ENCODE measurements at regions not wholly inside any gene's neighbourhood (a gene's known extent, or its start where the extent isn't known, plus 50 kb on each side); places are given as distances from the start of the nearest gene placed in this dataset.

DNA sequence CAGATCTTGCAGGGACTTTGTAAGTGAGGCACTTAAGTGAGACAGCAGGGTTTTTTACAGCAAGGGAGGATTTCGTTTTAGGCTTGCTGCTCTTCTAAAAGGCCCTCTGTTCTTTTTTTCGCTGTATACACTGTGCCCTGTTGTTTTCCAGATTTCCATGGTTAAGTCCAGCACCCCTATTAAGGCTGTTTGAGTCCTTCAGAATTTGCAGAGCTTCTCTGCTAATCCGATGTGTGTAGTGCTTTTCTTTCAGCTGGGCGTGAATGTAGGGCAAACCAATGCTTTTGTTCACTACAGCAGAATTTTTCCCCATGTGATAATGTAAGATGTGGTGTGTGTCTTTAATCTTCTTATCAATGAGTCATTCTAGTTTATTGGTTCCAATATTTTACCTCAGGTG is 200.5 kb upstream of the RREB1 start:
- no peaks in the 10 kb centered on the region for H3K9me1 ChIP-seq (ENCODE audit: control insufficient read depth, insufficient read depth, low read length)
- no peaks in the 10 kb centered on the region for H3K9me3 ChIP-seq (replicated peaks; ENCODE audit: control insufficient read depth, insufficient read depth, low read depth, low read length)
- H3K79me2 ChIP-seq (ENCODE audit: control insufficient read depth, insufficient read depth, low read length), result no peaks in the 10 kb centered on the region
- peak overlapping the region; percentile 34 for H2AFZ ChIP-seq (ENCODE audit: low read depth, low read length)
- no peak overlapping the region for H3K4me2 ChIP-seq (ENCODE audit: insufficient read depth, low read length)
- BruUV-seq (replicated peaks), result no TSS peak
- no peak overlapping the region for H3K9ac ChIP-seq (ENCODE audit: insufficient read depth in 1 of 2, low read depth in 2 of 2, low read length in 2 of 2)
- H3K4me3 ChIP-seq, result no peak overlapping the region
- no peaks in the 10 kb centered on the region for H4K20me1 ChIP-seq (replicated peaks; ENCODE audit: control insufficient read depth, insufficient read depth, low read length)
- H3K27me3 ChIP-seq (ENCODE audit: control insufficient read depth in 2 of 2, insufficient read depth in 2 of 2, low read length in 2 of 2), result no peaks in the 10 kb centered on the region
- FAIRE-seq (no peak), ATAC-seq (no peak), DNase-seq (ENCODE audit: extremely low read depth in 1 of 4, low spot score in 3 of 4) (no peak)
- ChIA-PET POLR2A (interaction anchor here (0.7 to 1.1 kb wide), 2 partner anchors 9 to 121 kb away, joined by 3 to 4 read pairs; no protein-coding TSS in a partner anchor), CTCF (ENCODE audit: low intra/inter-chr PET ratio) (no interaction called here)
- peaks cover 6 to 13% of the 10 kb centered on the region in 2 experiments; a peak in 4 of 5 replicates for H3K4me1 ChIP-seq (replicated peaks in 1 of 2; ENCODE audit: control insufficient read depth in 2 of 2, insufficient read depth in 2 of 2, low read length in 2 of 2)
- WGBS (ENCODE audit: insufficient coverage, low coverage, missing lambda C conversion rate), result 56% methylated on average over 4 of the region's 4 CpGs
- TF ChIP-seq ZNF408 (CRISPR knock-in tag; IDR thresholded peaks at IDR 0.05; ENCODE audit: low read depth), result no peak
- TF ChIP-seq HNRNPUL1 (IDR thresholded peaks at IDR 0.05; ENCODE audit: low read length), result no peak
- intact Hi-C loops (cut with micrococcal nuclease), result no loop called here
- no peaks in the 10 kb centered on the region for H3K36me3 ChIP-seq (ENCODE audit: control insufficient read depth, insufficient read depth, low read length)
- in situ Hi-C loops (cut with MboI), result no loop called here
- H3K27ac ChIP-seq (ENCODE audit: extremely low read depth, low read depth, low read length), result no peak overlapping the region

DNA sequence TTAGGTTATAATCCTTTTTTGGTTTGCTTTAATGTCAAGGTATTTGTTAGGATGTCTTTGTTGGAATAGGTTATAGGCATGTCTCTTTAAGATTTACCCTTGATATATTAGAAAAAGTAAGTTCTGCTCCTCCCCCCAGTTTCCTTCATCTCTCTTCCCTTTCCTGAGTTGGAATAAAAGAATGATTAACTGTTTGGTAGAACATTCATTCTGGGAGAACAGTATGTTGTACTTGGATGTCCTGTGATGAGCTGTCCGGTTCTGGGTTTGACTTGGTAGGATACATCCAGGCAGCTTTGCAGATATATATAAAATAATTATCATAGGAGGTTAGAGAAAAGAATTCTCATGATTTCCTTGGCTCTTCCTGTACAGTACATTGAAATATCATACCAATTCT is 199.6 kb upstream of the RREB1 start:
- intact Hi-C loops (cut with micrococcal nuclease), result no loop called here
- FAIRE-seq, result no peak
- CTCF ChIA-PET (ENCODE audit: low intra/inter-chr PET ratio), result no interaction called here

More for the DNA sequence above, 199.6 kb upstream of the RREB1 start:
- Histone ChIP-seq H3K36me3 (ENCODE audit: control insufficient read depth, insufficient read depth, low read length) (no peaks in the 10 kb centered on the region), H3K4me1 (replicated peaks in 1 of 2; ENCODE audit: control insufficient read depth in 2 of 2, insufficient read depth in 2 of 2, low read length in 2 of 2) (peaks cover 6 to 16% of the 10 kb centered on the region in 2 experiments; a peak in 4 of 5 replicates), H3K27me3 (ENCODE audit: control insufficient read depth in 2 of 2, insufficient read depth in 2 of 2, low read length in 2 of 2) (no peaks in the 10 kb centered on the region), H3K9me1 (ENCODE audit: control insufficient read depth, insufficient read depth, low read length) (no peaks in the 10 kb centered on the region), H2AFZ (ENCODE audit: low read depth, low read length) (no peak overlapping the region), H3K27ac (ENCODE audit: extremely low read depth, low read depth, low read length) (no peak overlapping the region), H3K79me2 (ENCODE audit: control insufficient read depth, insufficient read depth, low read length) (no peaks in the 10 kb centered on the region), H3K9me3 (replicated peaks; ENCODE audit: control insufficient read depth, insufficient read depth, low read depth, low read length) (no peaks in the 10 kb centered on the region), H3K4me2 (ENCODE audit: insufficient read depth, low read length) (no peak overlapping the region), H3K9ac (ENCODE audit: insufficient read depth in 1 of 2, low read depth in 2 of 2, low read length in 2 of 2) (no peak overlapping the region), H3K4me3 (no peak overlapping the region), H4K20me1 (replicated peaks; ENCODE audit: control insufficient read depth, insufficient read depth, low read length) (no peaks in the 10 kb centered on the region)
- no TSS peak for BruUV-seq (replicated peaks)
- in situ Hi-C loops (cut with MboI), result no loop called here
- POLR2A ChIA-PET, result interaction anchor here (0.7 to 0.9 kb wide), 2 partner anchors 15 to 82 kb away, joined by 3 read pairs; no protein-coding TSS in a partner anchor
- 46% methylated on average over 1 of the region's 1 CpG for WGBS (ENCODE audit: insufficient coverage, low coverage, missing lambda C conversion rate)
- no peak for TF ChIP-seq PYGO2 (tag; IDR thresholded peaks at IDR 0.05)
- TF ChIP-seq, protein P1, sequence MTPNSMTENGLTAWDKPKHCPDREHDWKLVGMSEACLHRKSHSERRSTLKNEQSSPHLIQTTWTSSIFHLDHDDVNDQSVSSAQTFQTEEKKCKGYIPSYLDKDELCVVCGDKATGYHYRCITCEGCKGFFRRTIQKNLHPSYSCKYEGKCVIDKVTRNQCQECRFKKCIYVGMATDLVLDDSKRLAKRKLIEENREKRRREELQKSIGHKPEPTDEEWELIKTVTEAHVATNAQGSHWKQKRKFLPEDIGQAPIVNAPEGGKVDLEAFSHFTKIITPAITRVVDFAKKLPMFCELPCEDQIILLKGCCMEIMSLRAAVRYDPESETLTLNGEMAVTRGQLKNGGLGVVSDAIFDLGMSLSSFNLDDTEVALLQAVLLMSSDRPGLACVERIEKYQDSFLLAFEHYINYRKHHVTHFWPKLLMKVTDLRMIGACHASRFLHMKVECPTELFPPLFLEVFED (CRISPR knock-in tag; conservative IDR thresholded peaks at IDR 0.05), result no peak
- TF ChIP-seq IRF2 (CRISPR knock-in tag; IDR thresholded peaks at IDR 0.05), result no peak
- no peak for TF ChIP-seq CHD2 (IDR thresholded peaks at IDR 0.05; ENCODE audit: low read depth, low read length)
- no peak for TF ChIP-seq ZNF766 (CRISPR knock-in tag; conservative IDR thresholded peaks at IDR 0.05)
- TF ChIP-seq, protein P2, sequence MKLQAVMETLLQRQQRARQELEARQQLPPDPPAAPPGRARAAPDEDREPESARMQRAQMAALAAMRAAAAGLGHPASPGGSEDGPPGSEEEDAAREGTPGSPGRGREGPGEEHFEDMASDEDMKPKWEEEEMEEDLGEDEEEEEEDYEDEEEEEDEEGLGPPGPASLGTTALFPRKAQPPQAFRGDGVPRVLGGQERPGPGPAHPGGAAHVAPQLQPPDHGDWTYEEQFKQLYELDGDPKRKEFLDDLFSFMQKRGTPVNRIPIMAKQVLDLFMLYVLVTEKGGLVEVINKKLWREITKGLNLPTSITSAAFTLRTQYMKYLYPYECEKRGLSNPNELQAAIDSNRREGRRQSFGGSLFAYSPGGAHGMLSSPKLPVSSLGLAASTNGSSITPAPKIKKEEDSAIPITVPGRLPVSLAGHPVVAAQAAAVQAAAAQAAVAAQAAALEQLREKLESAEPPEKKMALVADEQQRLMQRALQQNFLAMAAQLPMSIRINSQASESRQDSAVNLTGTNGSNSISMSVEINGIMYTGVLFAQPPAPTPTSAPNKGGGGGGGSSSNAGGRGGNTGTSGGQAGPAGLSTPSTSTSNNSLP (IDR thresholded peaks at IDR 0.05; ENCODE audit: borderline replicate concordance, low read depth, low read length), result no peak
- no peak for TF ChIP-seq FOXJ2 (tag; IDR thresholded peaks at IDR 0.05)
- TF ChIP-seq, protein P3, sequence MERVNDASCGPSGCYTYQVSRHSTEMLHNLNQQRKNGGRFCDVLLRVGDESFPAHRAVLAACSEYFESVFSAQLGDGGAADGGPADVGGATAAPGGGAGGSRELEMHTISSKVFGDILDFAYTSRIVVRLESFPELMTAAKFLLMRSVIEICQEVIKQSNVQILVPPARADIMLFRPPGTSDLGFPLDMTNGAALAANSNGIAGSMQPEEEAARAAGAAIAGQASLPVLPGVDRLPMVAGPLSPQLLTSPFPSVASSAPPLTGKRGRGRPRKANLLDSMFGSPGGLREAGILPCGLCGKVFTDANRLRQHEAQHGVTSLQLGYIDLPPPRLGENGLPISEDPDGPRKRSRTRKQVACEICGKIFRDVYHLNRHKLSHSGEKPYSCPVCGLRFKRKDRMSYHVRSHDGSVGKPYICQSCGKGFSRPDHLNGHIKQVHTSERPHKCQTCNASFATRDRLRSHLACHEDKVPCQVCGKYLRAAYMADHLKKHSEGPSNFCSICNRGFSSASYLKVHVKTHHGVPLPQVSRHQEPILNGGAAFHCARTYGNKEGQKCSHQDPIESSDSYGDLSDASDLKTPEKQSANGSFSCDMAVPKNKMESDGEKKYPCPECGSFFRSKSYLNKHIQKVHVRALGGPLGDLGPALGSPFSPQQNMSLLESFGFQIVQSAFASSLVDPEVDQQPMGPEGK (CRISPR knock-in tag; IDR thresholded peaks at IDR 0.05; ENCODE audit: borderline replicate concordance), result no peak
- TF ChIP-seq RUNX1 (IDR thresholded peaks at IDR 0.05; ENCODE audit: low read depth), result no peak
- DNase-seq (ENCODE audit: extremely low read depth in 1 of 4, low spot score in 3 of 4) (no peak), ATAC-seq (no peak)

All from K562 (cell line).